Endodermal cell (in vitro differentiated cells): ENCODE measurements at regions not wholly inside any gene's neighbourhood (a gene's known extent, or its start where the extent isn't known, plus 50 kb on each side); places are given as distances from the start of the nearest gene placed in this dataset.

Experiments used
- DNase-seq: peaks from one replicate; pipeline ENCODE4 v3.0.0-alpha.2; 2017
- H3K27ac ChIP-seq: 2 replicates; pipeline ENCODE4 v1.5.1; 2013; ENCODE audit warnings: mild to moderate bottlenecking, low read depth, low read length, moderate library complexity
- H3K27me3 ChIP-seq: 2 replicates; pipeline ENCODE4 v1.6.1; 2013; ENCODE audit warnings: mild to moderate bottlenecking, low read length, moderate library complexity; ENCODE audit not compliant: insufficient read depth, control insufficient read depth, poor library complexity, severe bottlenecking
- H3K36me3 ChIP-seq: 2 replicates; pipeline ENCODE4 v1.7.0; 2013; ENCODE audit warnings: mild to moderate bottlenecking, low read length, moderate library complexity; ENCODE audit not compliant: control insufficient read depth, insufficient read depth
- H3K4me1 ChIP-seq: one replicate; pipeline ENCODE4 v1.7.0; 2013; ENCODE audit warnings: low read length; ENCODE audit not compliant: control insufficient read depth, insufficient read depth
- H3K4me3 ChIP-seq: 2 replicates; pipeline ENCODE4 v1.5.1; 2013; ENCODE audit warnings: mild to moderate bottlenecking, low read length, moderate library complexity
- H3K9ac ChIP-seq: 2 replicates; pipeline ENCODE4 v1.6.1; 2013; ENCODE audit warnings: mild to moderate bottlenecking, low read length, moderate library complexity; ENCODE audit not compliant: poor library complexity, severe bottlenecking; ENCODE audit errors: extremely low read depth
- H3K9me3 ChIP-seq: 2 replicates; pipeline ENCODE4 v1.6.1; 2013; ENCODE audit warnings: mild to moderate bottlenecking, low read length, moderate library complexity; ENCODE audit not compliant: control insufficient read depth
- H3K27ac Mint-ChIP-seq: 2 replicates; pipeline ENCODE4 v1.8.0; 2020; ENCODE audit warnings: mixed read lengths
- H3K27me3 Mint-ChIP-seq: 2 replicates; pipeline ENCODE4 v1.8.0; 2021; ENCODE audit warnings: mild to moderate bottlenecking, mixed read lengths; ENCODE audit not compliant: insufficient read depth
- H3K36me3 Mint-ChIP-seq: 2 replicates; pipeline ENCODE4 v1.8.0; 2020; ENCODE audit warnings: low read depth, mixed read lengths
- H3K4me1 Mint-ChIP-seq: 2 replicates; pipeline ENCODE4 v1.8.0; 2020; ENCODE audit warnings: mixed read lengths
- H3K4me3 Mint-ChIP-seq: 2 replicates; pipeline ENCODE4 v1.8.0; 2020; ENCODE audit warnings: mild to moderate bottlenecking, moderate library complexity, mixed read lengths
- H3K9me3 Mint-ChIP-seq: 2 replicates; pipeline ENCODE4 v1.8.0; 2020; ENCODE audit warnings: mild to moderate bottlenecking, mixed read lengths
- WGBS, 2 experiments: methylation state at CpG; one replicate each; pipeline versions ENCODE4 v1.1.5 to v1.1.7; 2013; ENCODE audit warnings: missing lambda C conversion rate in 2 of 2, mixed read lengths in 1 of 2; ENCODE audit not compliant: insufficient coverage in 1 of 2, insufficient read length in 1 of 2; 5-methylcytosine and 5-hydroxymethylcytosine counted together
- TF ChIP-seq, protein P1 (sequence below): fragments of 200-600 bp; sonication (generic); conservative IDR thresholded peaks from 2 replicates; pipeline ENCODE4 v1.5.0; 2021; ENCODE audit warnings: antibody characterized with exemption, mild to moderate bottlenecking

DNA sequence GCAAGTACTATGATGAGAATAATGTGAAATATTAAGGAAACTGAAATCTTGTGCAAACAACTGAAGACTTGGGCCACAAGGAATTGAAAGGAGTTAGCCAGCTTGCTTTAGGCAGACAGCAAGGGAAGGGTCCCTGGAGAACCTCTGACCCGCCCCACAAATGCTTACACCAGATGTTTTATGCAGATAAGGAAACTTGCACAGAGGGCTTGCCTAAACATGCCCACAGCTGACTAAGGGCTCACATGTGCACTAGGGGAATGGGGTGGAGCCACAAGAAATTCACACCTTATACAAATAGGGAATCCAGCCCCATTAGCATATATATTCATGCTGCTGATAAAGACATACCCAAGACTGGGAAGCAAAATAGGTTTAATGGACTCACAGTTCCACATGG lies 86.1 kb upstream of the CYYR1 start:
- Histone ChIP-seq H3K27me3 (no peaks in the 10 kb centered on the region), H3K4me3 (no peak overlapping the region), H3K27ac (no peak overlapping the region), H3K4me1 (no peaks in the 10 kb centered on the region), H3K36me3 (no peaks in the 10 kb centered on the region), H3K9me3 (peaks cover 42% of the 10 kb centered on the region), H3K9ac (no peak overlapping the region)
- DNase-seq, result no peak
- H3K27ac Mint-ChIP-seq, result no peak overlapping the region
- no peaks in the 10 kb centered on the region for H3K4me1 Mint-ChIP-seq
- H3K27me3 Mint-ChIP-seq, result peaks cover 5% of the 10 kb centered on the region
- TF ChIP-seq, protein P1, sequence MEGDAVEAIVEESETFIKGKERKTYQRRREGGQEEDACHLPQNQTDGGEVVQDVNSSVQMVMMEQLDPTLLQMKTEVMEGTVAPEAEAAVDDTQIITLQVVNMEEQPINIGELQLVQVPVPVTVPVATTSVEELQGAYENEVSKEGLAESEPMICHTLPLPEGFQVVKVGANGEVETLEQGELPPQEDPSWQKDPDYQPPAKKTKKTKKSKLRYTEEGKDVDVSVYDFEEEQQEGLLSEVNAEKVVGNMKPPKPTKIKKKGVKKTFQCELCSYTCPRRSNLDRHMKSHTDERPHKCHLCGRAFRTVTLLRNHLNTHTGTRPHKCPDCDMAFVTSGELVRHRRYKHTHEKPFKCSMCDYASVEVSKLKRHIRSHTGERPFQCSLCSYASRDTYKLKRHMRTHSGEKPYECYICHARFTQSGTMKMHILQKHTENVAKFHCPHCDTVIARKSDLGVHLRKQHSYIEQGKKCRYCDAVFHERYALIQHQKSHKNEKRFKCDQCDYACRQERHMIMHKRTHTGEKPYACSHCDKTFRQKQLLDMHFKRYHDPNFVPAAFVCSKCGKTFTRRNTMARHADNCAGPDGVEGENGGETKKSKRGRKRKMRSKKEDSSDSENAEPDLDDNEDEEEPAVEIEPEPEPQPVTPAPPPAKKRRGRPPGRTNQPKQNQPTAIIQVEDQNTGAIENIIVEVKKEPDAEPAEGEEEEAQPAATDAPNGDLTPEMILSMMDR, result no peak
- H3K4me3 Mint-ChIP-seq, result no peak overlapping the region
- 100% methylated on average over 1 of the region's 1 CpG; no CpG with 5 or more reads in 1 of the 2 experiments for WGBS, 2 experiments
- no peaks in the 10 kb centered on the region for H3K36me3 Mint-ChIP-seq
- H3K9me3 Mint-ChIP-seq, result peaks cover 39% of the 10 kb centered on the region

DNA sequence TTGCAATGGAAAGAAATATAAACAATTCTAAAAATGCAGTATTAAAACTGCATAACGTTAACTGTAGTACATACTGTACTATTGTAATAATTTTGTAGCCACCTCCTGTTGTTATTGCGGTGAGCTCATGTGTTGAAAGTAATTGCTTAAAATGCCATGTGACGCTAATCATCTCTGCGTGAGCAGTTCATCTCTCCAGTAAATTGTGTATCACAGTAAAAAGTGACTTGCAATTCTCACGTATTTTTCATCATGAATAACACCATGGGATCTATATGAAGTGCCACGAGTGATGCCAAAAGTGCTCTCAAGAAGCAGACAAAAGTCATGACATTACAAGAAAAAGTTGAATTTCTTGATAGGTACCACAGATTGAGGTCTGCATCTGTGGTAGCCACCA lies 82.4 kb upstream of the CYYR1 start:
- Histone ChIP-seq H3K4me1 (no peaks in the 10 kb centered on the region), H3K9ac (no peak overlapping the region), H3K4me3 (no peak overlapping the region), H3K27ac (no peak overlapping the region), H3K9me3 (peaks cover 15% of the 10 kb centered on the region), H3K27me3 (no peaks in the 10 kb centered on the region), H3K36me3 (no peaks in the 10 kb centered on the region)
- Mint-ChIP-seq H3K27me3 (peaks cover 5% of the 10 kb centered on the region), H3K9me3 (peaks cover 11% of the 10 kb centered on the region), H3K4me1 (no peaks in the 10 kb centered on the region), H3K4me3 (no peak overlapping the region), H3K36me3 (no peaks in the 10 kb centered on the region), H3K27ac (no peak overlapping the region)
- DNase-seq, result no peak
- TF ChIP-seq, protein P1, result no peak
- WGBS, 2 experiments, result 88 to 89% methylated on average over 5 to 6 of the region's 6 CpGs

DNA sequence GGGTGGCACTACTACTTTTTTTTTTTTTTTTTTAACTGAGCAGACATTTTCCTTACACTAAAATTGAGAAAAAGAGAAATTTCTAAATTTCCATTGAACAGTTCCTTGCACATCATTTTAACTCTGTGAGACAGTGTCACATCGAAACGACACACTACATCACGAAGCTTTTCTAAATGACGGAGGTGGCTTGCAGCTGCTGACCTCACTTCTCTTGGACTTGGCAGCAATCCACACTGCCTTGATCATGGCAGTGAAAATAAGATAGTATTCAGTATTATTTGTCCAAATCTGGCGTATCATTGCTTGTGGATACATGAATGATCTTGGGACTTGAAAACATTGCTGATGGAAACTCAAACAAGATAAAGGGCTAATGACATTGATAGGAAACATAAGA lies 80.3 kb upstream of the CYYR1 start:
- no peaks in the 10 kb centered on the region for H3K36me3 ChIP-seq
- H3K9me3 ChIP-seq, result no peaks in the 10 kb centered on the region
- peaks cover 5% of the 10 kb centered on the region for H3K27me3 Mint-ChIP-seq
- no peak overlapping the region for H3K4me3 Mint-ChIP-seq
- no peak for DNase-seq
- no peak overlapping the region for H3K27ac Mint-ChIP-seq
- no peaks in the 10 kb centered on the region for H3K4me1 Mint-ChIP-seq
- H3K9me3 Mint-ChIP-seq, result no peaks in the 10 kb centered on the region
- no peak overlapping the region for H3K9ac ChIP-seq
- no peak overlapping the region for H3K27ac ChIP-seq
- 63 to 73% methylated on average over 4 to 5 of the region's 5 CpGs for WGBS, 2 experiments
- H3K4me1 ChIP-seq, result no peaks in the 10 kb centered on the region
- H3K36me3 Mint-ChIP-seq, result no peaks in the 10 kb centered on the region
- H3K27me3 ChIP-seq, result no peaks in the 10 kb centered on the region
- no peak overlapping the region for H3K4me3 ChIP-seq
- TF ChIP-seq, protein P1, result no peak
